ENCODE measurements at regions not wholly inside any gene's neighbourhood (a gene's known extent, or its start where the extent isn't known, plus 50 kb on each side); places are given as distances from the start of the nearest gene placed in this dataset.
A peak's percentile ranks its signal among the peaks of the same experiment; 100 is the strongest.

- Histone ChIP-seq H3K4me1 (ENCODE audit: control insufficient read depth, insufficient read depth, low read length) (peaks cover 38% of the 10 kb centered on the region), H3K9me3 (ENCODE audit: control insufficient read depth, insufficient read depth, low read depth, low read length) (no peaks in the 10 kb centered on the region), H3K27ac (ENCODE audit: low read length) (peak overlapping the region; percentile 100), H3K36me3 (ENCODE audit: control insufficient read depth, insufficient read depth, low read length) (no peaks in the 10 kb centered on the region), H3K27me3 (ENCODE audit: control insufficient read depth, insufficient read depth, low read length) (no peaks in the 10 kb centered on the region), H3K4me3 (ENCODE audit: low read depth in 2 of 2, low read length in 2 of 2) (no peak overlapping the region)
- no peak for TF ChIP-seq SIN3A (IDR thresholded peaks at IDR 0.05; ENCODE audit: borderline replicate concordance, insufficient read depth, low read depth, low read length)
- no peak for TF ChIP-seq POLR2AphosphoS5 (IDR thresholded peaks at IDR 0.05; ENCODE audit: low read depth, low read length)
- TF ChIP-seq TCF7L2 (IDR thresholded peaks at IDR 0.05; ENCODE audit: low read depth, low read length) = no peak
- TF ChIP-seq REST (IDR thresholded peaks at IDR 0.05; ENCODE audit: insufficient read depth in 1 of 2, low read depth in 2 of 2, low read length in 1 of 2) = no peak
- TF ChIP-seq CTCF (IDR thresholded peaks at IDR 0.05) = no peak
- POLR2A ChIA-PET = no interaction called here
- no TSS peak for BruUV-seq (replicated peaks)
- ATAC-seq = no peak
- in situ Hi-C loops (cut with HindIII; ENCODE audit: low pct_unique_long_range_greater_than_20kb, low sequenced_read_pairs) (no loop called here), intact Hi-C loops (cut with micrococcal nuclease; ENCODE audit: unreplicated experiment) (no loop called here)
- CTCF ChIA-PET = no interaction called here
- DNase-seq (ENCODE audit: low read depth, low spot score) = no peak
These were observed 124.6 kb downstream of the SOCS6 start for GRCh38 chr18:70413455-70413854.

- no peak for TF ChIP-seq CTCF (IDR thresholded peaks at IDR 0.05)
- H3K27ac ChIP-seq (ENCODE audit: low read length) = peak overlapping the region; percentile 100
- POLR2A ChIA-PET = no interaction called here
- no peak overlapping the region for H3K4me3 ChIP-seq (ENCODE audit: low read depth in 2 of 2, low read length in 2 of 2)
- CTCF ChIA-PET = no interaction called here
- H3K9me3 ChIP-seq (ENCODE audit: control insufficient read depth, insufficient read depth, low read depth, low read length) = no peaks in the 10 kb centered on the region
- ATAC-seq (no peak), DNase-seq (ENCODE audit: low read depth, low spot score) (no peak)
- in situ Hi-C loops (cut with HindIII; ENCODE audit: low pct_unique_long_range_greater_than_20kb, low sequenced_read_pairs) = no loop called here
- BruUV-seq (replicated peaks) = no TSS peak
- intact Hi-C loops (cut with micrococcal nuclease; ENCODE audit: unreplicated experiment) = no loop called here
- no peaks in the 10 kb centered on the region for H3K36me3 ChIP-seq (ENCODE audit: control insufficient read depth, insufficient read depth, low read length)
- peaks cover 28% of the 10 kb centered on the region for H3K4me1 ChIP-seq (ENCODE audit: control insufficient read depth, insufficient read depth, low read length)
- H3K27me3 ChIP-seq (ENCODE audit: control insufficient read depth, insufficient read depth, low read length) = no peaks in the 10 kb centered on the region
These were observed 123.1 kb downstream of the SOCS6 start for GRCh38 chr18:70411876-70412435.
